KBM-7 (cell line): ENCODE measurements at regions not wholly inside any gene's neighbourhood (a gene's known extent, or its start where the extent isn't known, plus 50 kb on each side); places are given as distances from the start of the nearest gene placed in this dataset.

Experiments
- DNase-seq: peaks from one replicate; pipeline ENCODE4 v3.0.0-alpha.2; 2015
- in situ Hi-C: fragments of 300-500 bp; cut with MboI; formaldehyde crosslinking; loops from 2 replicates; pipeline ENCODE4 v1.14.3; 2020; ENCODE audit warnings: low sequenced_read_pairs, low pct_unique_long_range_greater_than_20kb, mixed read lengths

GRCh38 chr3:88621586-88621985 is 471.8 kb downstream of the C3orf38 start:
- in situ Hi-C loops: no loop called here
- DNase-seq: no peak

GRCh38 chr3:88623709-88624108 is 473.9 kb downstream of the C3orf38 start:
- in situ Hi-C loops: no loop called here
- no peak for DNase-seq

GRCh38 chr3:88626456-88627120 is 476.8 kb downstream of the C3orf38 start:
- in situ Hi-C loops: no loop called here

GRCh38 chr3:88628901-88629300 is 478.5 kb upstream of the EPHA3 start:
- in situ Hi-C loops: no loop called here
- DNase-seq: no peak

More at GRCh38 chr3:88626456-88627120, 476.8 kb downstream of the C3orf38 start:
- DNase-seq: no peak

- in situ Hi-C loops: no loop called here
Measured at GRCh38 chr3:88632226-88632625, 475.2 kb upstream of the EPHA3 start.

GRCh38 chr3:88640581-88640980 is 466.8 kb upstream of the EPHA3 start:
- in situ Hi-C loops: no loop called here
- DNase-seq: no peak

More at GRCh38 chr3:88632226-88632625, 475.2 kb upstream of the EPHA3 start:
- DNase-seq: no peak

GRCh38 chr3:88641033-88641604 is 466.3 kb upstream of the EPHA3 start:
- no peak for DNase-seq
- in situ Hi-C loops: no loop called here

- in situ Hi-C loops: no loop called here
- DNase-seq: no peak
Measured at GRCh38 chr3:88657459-88657858, 450.0 kb upstream of the EPHA3 start.

- no peak for DNase-seq
- in situ Hi-C loops: no loop called here
Measured at GRCh38 chr3:88661433-88661824, 446.0 kb upstream of the EPHA3 start.

GRCh38 chr3:88668180-88668579 is 439.2 kb upstream of the EPHA3 start:
- in situ Hi-C loops: no loop called here
- no peak for DNase-seq

- in situ Hi-C loops: no loop called here
- DNase-seq: no peak
Measured at GRCh38 chr3:88671573-88671972, 435.8 kb upstream of the EPHA3 start.

GRCh38 chr3:88677298-88677697 is 430.1 kb upstream of the EPHA3 start:
- in situ Hi-C loops: no loop called here
- no peak for DNase-seq

GRCh38 chr3:88678747-88679146 is 428.7 kb upstream of the EPHA3 start:
- in situ Hi-C loops: no loop called here
- DNase-seq: no peak

GRCh38 chr3:88690287-88690686 is 417.1 kb upstream of the EPHA3 start:
- DNase-seq: no peak
- in situ Hi-C loops: no loop called here

- in situ Hi-C loops: no loop called here
Measured at GRCh38 chr3:88691081-88691480, 416.3 kb upstream of the EPHA3 start.

GRCh38 chr3:88703501-88704059 is 403.8 kb upstream of the EPHA3 start:
- in situ Hi-C loops: no loop called here
- DNase-seq: no peak

More at GRCh38 chr3:88691081-88691480, 416.3 kb upstream of the EPHA3 start:
- DNase-seq: no peak

GRCh38 chr3:88704338-88704737 is 403.1 kb upstream of the EPHA3 start:
- DNase-seq: no peak
- in situ Hi-C loops: no loop called here

- in situ Hi-C loops: no loop called here
- no peak for DNase-seq
Measured at GRCh38 chr3:88707837-88708236, 399.6 kb upstream of the EPHA3 start.

GRCh38 chr3:88712552-88712951 is 394.9 kb upstream of the EPHA3 start:
- in situ Hi-C loops: no loop called here
- no peak for DNase-seq

GRCh38 chr3:88713233-88713691 is 394.2 kb upstream of the EPHA3 start:
- in situ Hi-C loops: no loop called here
- no peak for DNase-seq
